ENCODE measurements at regions not wholly inside any gene's neighbourhood (a gene's known extent, or its start where the extent isn't known, plus 50 kb on each side); places are given as distances from the start of the nearest gene placed in this dataset.

DNA sequence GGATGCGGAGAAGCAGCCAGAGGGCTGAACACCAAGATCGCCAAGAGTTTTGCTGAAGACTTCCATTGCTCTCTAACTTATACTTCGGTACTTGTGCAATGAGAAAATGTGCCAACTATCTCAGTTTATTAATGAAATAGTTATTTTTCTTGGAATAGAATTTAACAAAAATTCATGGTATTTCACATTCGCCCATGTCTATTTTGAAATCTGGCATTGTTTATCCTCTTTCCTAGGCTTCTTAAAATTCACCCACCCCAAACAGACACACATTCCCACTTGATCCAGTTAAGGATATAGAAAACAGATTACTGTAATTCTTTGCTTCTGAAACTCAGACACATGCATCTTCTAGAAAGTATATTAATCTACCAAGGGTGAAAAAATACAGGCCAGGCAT is 56.3 kb upstream of the ADAMTS5 start:
- H3K36me3 ChIP-seq (replicated peaks in 1 of 2; ENCODE audit: control insufficient read depth in 1 of 2, insufficient read depth in 2 of 2, low read length in 2 of 2): no peaks in the 10 kb centered on the region
- intact Hi-C loops (cut with micrococcal nuclease): no loop called here
- H3K27me3 ChIP-seq (ENCODE audit: control insufficient read depth in 2 of 2, insufficient read depth in 2 of 2, low read length in 2 of 2): no peaks in the 10 kb centered on the region
- peak overlapping the region in 1 of 7 donors; percentile 34 for H3K27ac Mint-ChIP-seq
- no peaks in the 10 kb centered on the region for H4K20me1 ChIP-seq (ENCODE audit: insufficient read depth, low read length)
- H3K27ac ChIP-seq (ENCODE audit: low read depth in 1 of 2, low read length in 2 of 2): no peak overlapping the region
- no peak overlapping the region for H3K4me2 ChIP-seq (replicated peaks; ENCODE audit: extremely low read depth, low read length, poor library complexity, severe bottlenecking)
- H3K27me3 Mint-ChIP-seq (ENCODE audit: low read depth in 3 of 3): peaks cover 0 to 6% (median 3%) of the 10 kb centered on the region in 3 donors
- H3K9ac ChIP-seq (ENCODE audit: insufficient read depth, low read length, poor library complexity, severe bottlenecking): no peak overlapping the region
- no peak for DNase-seq
- no CpG with 5 or more reads among the region's 4 CpGs for WGBS (ENCODE audit: insufficient coverage)
- H3K4me1 Mint-ChIP-seq: no peaks in the 10 kb centered on the region
- no peaks in the 10 kb centered on the region for H3K79me2 ChIP-seq (ENCODE audit: insufficient read depth, low read length)
- H3K9me3 ChIP-seq (replicated peaks in 1 of 2; ENCODE audit: control insufficient read depth in 1 of 2, insufficient read depth in 1 of 2, low read length in 2 of 2): no peaks in the 10 kb centered on the region
- TF ChIP-seq, protein P1, sequence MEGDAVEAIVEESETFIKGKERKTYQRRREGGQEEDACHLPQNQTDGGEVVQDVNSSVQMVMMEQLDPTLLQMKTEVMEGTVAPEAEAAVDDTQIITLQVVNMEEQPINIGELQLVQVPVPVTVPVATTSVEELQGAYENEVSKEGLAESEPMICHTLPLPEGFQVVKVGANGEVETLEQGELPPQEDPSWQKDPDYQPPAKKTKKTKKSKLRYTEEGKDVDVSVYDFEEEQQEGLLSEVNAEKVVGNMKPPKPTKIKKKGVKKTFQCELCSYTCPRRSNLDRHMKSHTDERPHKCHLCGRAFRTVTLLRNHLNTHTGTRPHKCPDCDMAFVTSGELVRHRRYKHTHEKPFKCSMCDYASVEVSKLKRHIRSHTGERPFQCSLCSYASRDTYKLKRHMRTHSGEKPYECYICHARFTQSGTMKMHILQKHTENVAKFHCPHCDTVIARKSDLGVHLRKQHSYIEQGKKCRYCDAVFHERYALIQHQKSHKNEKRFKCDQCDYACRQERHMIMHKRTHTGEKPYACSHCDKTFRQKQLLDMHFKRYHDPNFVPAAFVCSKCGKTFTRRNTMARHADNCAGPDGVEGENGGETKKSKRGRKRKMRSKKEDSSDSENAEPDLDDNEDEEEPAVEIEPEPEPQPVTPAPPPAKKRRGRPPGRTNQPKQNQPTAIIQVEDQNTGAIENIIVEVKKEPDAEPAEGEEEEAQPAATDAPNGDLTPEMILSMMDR (IDR thresholded peaks at IDR 0.05): no peak
- no peak overlapping the region for H2AFZ ChIP-seq (ENCODE audit: insufficient read depth, low read depth, low read length, poor library complexity, severe bottlenecking)
- no peak overlapping the region for H3K4me3 Mint-ChIP-seq
- no peaks in the 10 kb centered on the region for H3K4me1 ChIP-seq (ENCODE audit: control insufficient read depth in 1 of 2, insufficient read depth in 2 of 2, low read length in 2 of 2)
- peaks cover 0 to 6% (median 1%) of the 10 kb centered on the region in 7 donors for H3K9me3 Mint-ChIP-seq
- H3K36me3 Mint-ChIP-seq: no peaks in the 10 kb centered on the region
- H3K4me3 ChIP-seq (replicated peaks in 1 of 3; ENCODE audit: low read depth in 2 of 3, low read length in 3 of 3): no peak overlapping the region

- intact Hi-C loops (cut with micrococcal nuclease): no loop called here
- WGBS (ENCODE audit: insufficient coverage): no CpG with 5 or more reads among the region's 1 CpG
Observed at GRCh38 chr21:27021801-27022200, 54.9 kb upstream of the ADAMTS5 start.

More at GRCh38 chr21:27021801-27022200, 54.9 kb upstream of the ADAMTS5 start:
- no peak overlapping the region for H2AFZ ChIP-seq (ENCODE audit: insufficient read depth, low read depth, low read length, poor library complexity, severe bottlenecking)
- no peaks in the 10 kb centered on the region for H3K4me1 ChIP-seq (ENCODE audit: control insufficient read depth in 1 of 2, insufficient read depth in 2 of 2, low read length in 2 of 2)
- Mint-ChIP-seq H3K27ac (no peak overlapping the region), H3K27me3 (ENCODE audit: low read depth in 3 of 3) (peaks cover 0 to 6% (median 3%) of the 10 kb centered on the region in 3 donors), H3K36me3 (no peaks in the 10 kb centered on the region), H3K9me3 (peaks cover 1 to 6% (median 4%) of the 10 kb centered on the region in 7 donors), H3K4me1 (no peaks in the 10 kb centered on the region), H3K4me3 (no peak overlapping the region)
- no peak overlapping the region for H3K27ac ChIP-seq (ENCODE audit: low read depth in 1 of 2, low read length in 2 of 2)
- H3K4me3 ChIP-seq (replicated peaks in 1 of 3; ENCODE audit: low read depth in 2 of 3, low read length in 3 of 3): no peak overlapping the region
- H3K27me3 ChIP-seq (ENCODE audit: control insufficient read depth in 2 of 2, insufficient read depth in 2 of 2, low read length in 2 of 2): no peaks in the 10 kb centered on the region
- H3K4me2 ChIP-seq (replicated peaks; ENCODE audit: extremely low read depth, low read length, poor library complexity, severe bottlenecking): no peak overlapping the region
- DNase-seq: no peak
- H3K9ac ChIP-seq (ENCODE audit: insufficient read depth, low read length, poor library complexity, severe bottlenecking): no peak overlapping the region
- no peaks in the 10 kb centered on the region for H3K9me3 ChIP-seq (replicated peaks in 1 of 2; ENCODE audit: control insufficient read depth in 1 of 2, insufficient read depth in 1 of 2, low read length in 2 of 2)
- no peaks in the 10 kb centered on the region for H3K36me3 ChIP-seq (replicated peaks in 1 of 2; ENCODE audit: control insufficient read depth in 1 of 2, insufficient read depth in 2 of 2, low read length in 2 of 2)
- H4K20me1 ChIP-seq (ENCODE audit: insufficient read depth, low read length): no peaks in the 10 kb centered on the region
- no peaks in the 10 kb centered on the region for H3K79me2 ChIP-seq (ENCODE audit: insufficient read depth, low read length)
- TF ChIP-seq, protein P1 (IDR thresholded peaks at IDR 0.05): no peak
